GM12878 (cell line): ENCODE measurements at regions not wholly inside any gene's neighbourhood (a gene's known extent, or its start where the extent isn't known, plus 50 kb on each side); places are given as distances from the start of the nearest gene placed in this dataset.

ENCODE experiments used
- ATAC-seq: fragments of 200-7000 bp; cut with Tn5 transposase; 3 replicates; pipeline ENCODE4 v1.9.1; 2020; ENCODE audit warnings: mild to moderate bottlenecking, moderate library complexity
- BruUV-seq: library from RNA; stranded (reverse); fragments of 400-500 nt; replicated peaks from 2 replicates; lab custom pipeline; 2021; lab: Mats Ljungman, UMichigan
- CTCF ChIA-PET: fragments of 300-600 bp; sonication (Branson Sonifier 250); formaldehyde crosslinking; extraction: SDS; loops from one replicate; lab custom pipeline; 2021; ENCODE audit warnings: inconsistent platforms; lab: Yijun Ruan, JAX
- POLR2A ChIA-PET: fragments of 350-600 bp; formaldehyde crosslinking; extraction: SDS; loops from one replicate; lab custom pipeline; 2021; ENCODE audit warnings: inconsistent platforms; lab: Charles Lee
- RAD21 ChIA-PET: fragments of 300-600 bp; sonication (Branson Sonifier 250); formaldehyde crosslinking; loops from one replicate; lab custom pipeline; 2023; ENCODE audit warnings: antibody characterized with exemption; ENCODE audit not compliant: unreplicated experiment; lab: Charles Lee
- SMC1A ChIA-PET: fragments of 300-600 bp; sonication (Branson Sonifier 250); formaldehyde crosslinking; loops from one replicate; lab custom pipeline; 2023; ENCODE audit not compliant: unreplicated experiment, uncharacterized antibody; lab: Charles Lee
- DNase-seq: peaks from one replicate; pipeline ENCODE4 v3.0.0-alpha.2; 2011; ENCODE audit warnings: low read depth, low spot score
- FAIRE-seq: peaks from 3 replicates; lab custom pipeline; 2011; peaks lifted over from hg19 to GRCh38; lab: Jason Lieb, UNC
- H2AFZ ChIP-seq: 2 replicates; pipeline ENCODE4 v1.6.0; 2011; ENCODE audit warnings: low read depth, low read length, control low read depth; ENCODE audit not compliant: control insufficient read depth
- H3K27ac ChIP-seq: 2 replicates; pipeline ENCODE4 v1.5.1; 2011; ENCODE audit warnings: control low read depth; ENCODE audit not compliant: control insufficient read depth, insufficient read depth
- H3K27me3 ChIP-seq, 2 experiments: replicated peaks in 1 of 2; 2 replicates each; pipeline versions ENCODE4 v1.6.0 to v1.6.1; 2011; ENCODE audit warnings: low read length in 1 of 2; ENCODE audit not compliant: control insufficient read depth in 2 of 2, insufficient read depth in 2 of 2
- H3K36me3 ChIP-seq, 2 experiments: 2 replicates each; pipeline ENCODE4 v1.5.1; 2011; ENCODE audit warnings: low read length in 1 of 2; ENCODE audit not compliant: control insufficient read depth in 2 of 2, insufficient read depth in 2 of 2
- H3K4me1 ChIP-seq: 2 replicates; pipeline ENCODE4 v1.6.1; 2011; ENCODE audit warnings: mild to moderate bottlenecking, low read length, moderate library complexity, mixed read lengths; ENCODE audit not compliant: control insufficient read depth, insufficient read depth
- H3K4me2 ChIP-seq: 2 replicates; pipeline ENCODE4 v1.6.0; 2011; ENCODE audit warnings: control low read depth; ENCODE audit not compliant: control insufficient read depth, insufficient read depth
- H3K4me3 ChIP-seq: fragments of 200-600 bp; sonication (generic); 2 replicates; pipeline ENCODE4 v1.5.1; 2016
- H3K79me2 ChIP-seq: 2 replicates; pipeline ENCODE4 v1.6.0; 2011; ENCODE audit warnings: low read length; ENCODE audit not compliant: control insufficient read depth, insufficient read depth
- H3K9ac ChIP-seq: 2 replicates; pipeline ENCODE4 v1.8.0; 2011; ENCODE audit warnings: low read length, control low read depth, mixed read lengths; ENCODE audit not compliant: control insufficient read depth, insufficient read depth
- H3K9me3 ChIP-seq: replicated peaks from 3 replicates; pipeline ENCODE4 v1.5.1; 2011; ENCODE audit warnings: mild to moderate bottlenecking, low read length; ENCODE audit not compliant: control insufficient read depth, insufficient read depth
- H4K20me1 ChIP-seq: 2 replicates; pipeline ENCODE4 v1.6.0; 2011; ENCODE audit not compliant: control insufficient read depth, insufficient read depth
- CEBPZ ChIP-seq: fragments of 150-350 bp; IDR thresholded peaks from 2 replicates; pipeline ENCODE4 v1.6.1; 2016; ENCODE audit warnings: low read depth, low read length
- CREB1 ChIP-seq: IDR thresholded peaks from 2 replicates; pipeline ENCODE4 v1.6.1; 2012; ENCODE audit warnings: low read depth, mild to moderate bottlenecking, inconsistent platforms
- HDAC6 ChIP-seq: fragments of 200-600 bp; sonication (generic); IDR thresholded peaks from one replicate; pipeline ENCODE4 v1.8.0; 2017; ENCODE audit warnings: antibody characterized with exemption; ENCODE audit not compliant: unreplicated experiment
- MLLT1 ChIP-seq: fragments of 450-650 bp; IDR thresholded peaks from 2 replicates; pipeline ENCODE4 v1.6.1; 2016; ENCODE audit warnings: mild to moderate bottlenecking
- NFYA ChIP-seq: IDR thresholded peaks from 2 replicates; pipeline ENCODE4 v1.6.1; 2011; ENCODE audit warnings: low read depth, mild to moderate bottlenecking, low read length, improper control_type of control experiment, borderline replicate concordance
- NR2C1 ChIP-seq: fragments of 450-650 bp; IDR thresholded peaks from 2 replicates; pipeline ENCODE4 v1.6.1; 2017; ENCODE audit warnings: antibody characterized with exemption, mild to moderate bottlenecking, moderate library complexity
- TCF3 ChIP-seq: IDR thresholded peaks from 2 replicates; pipeline ENCODE4 v1.6.1; 2012; ENCODE audit warnings: low read depth, mild to moderate bottlenecking, low read length, borderline replicate concordance; ENCODE audit not compliant: insufficient read depth
- WRNIP1 ChIP-seq: IDR thresholded peaks from 2 replicates; pipeline ENCODE4 v1.6.1; 2011; ENCODE audit warnings: low read depth, low read length, improper control_type of control experiment, borderline replicate concordance
- WGBS: methylation state at CpG from one replicate; pipeline ENCODE4 v1.1.6; 2016; ENCODE audit warnings: low lambda C conversion rate; ENCODE audit not compliant: insufficient replicate concordance, insufficient coverage; ENCODE audit errors: missing lambda C conversion rate; 5-methylcytosine and 5-hydroxymethylcytosine counted together
- in situ Hi-C: fragments of 300-500 bp; cut with MboI; formaldehyde crosslinking; loops from 9 replicates; pipeline ENCODE4 v1.14.3; 2018; ENCODE audit warnings: mixed read lengths
- intact Hi-C: fragments of 100-400 bp; cut with micrococcal nuclease; formaldehyde crosslinking; loops from one replicate; pipeline ENCODE4 v1.14.2; 2022; ENCODE audit not compliant: unreplicated experiment

GRCh38 chr11:104490182-104490581 lies 326.2 kb upstream of the PDGFD start (continued):
- TF ChIP-seq CEBPZ (no peak), NFYA (no peak)

GRCh38 chr11:104488561-104488960 lies 324.6 kb upstream of the PDGFD start:
- H3K4me2 ChIP-seq, result no peak overlapping the region
- ChIA-PET POLR2A (no interaction called here), CTCF (no interaction called here), SMC1A (no interaction called here), RAD21 (no interaction called here)
- H3K27me3 ChIP-seq, result no peaks in the 10 kb centered on the region
- intact Hi-C loops (no loop called here), in situ Hi-C loops (no loop called here)
- 42% methylated on average over 3 of the region's 3 CpGs for WGBS
- H4K20me1 ChIP-seq, result no peaks in the 10 kb centered on the region
- DNase-seq (no peak), ATAC-seq (no peak), FAIRE-seq (no peak)
- no peak overlapping the region for H3K27ac ChIP-seq
- H3K4me3 ChIP-seq, result no peak overlapping the region
- H3K9me3 ChIP-seq, result no peaks in the 10 kb centered on the region; the same call in 2 of the 3 replicates
- TF ChIP-seq NFYA, result no peak
- TF ChIP-seq CREB1, result no peak
- TF ChIP-seq TCF3, result no peak
- TF ChIP-seq WRNIP1, result no peak
- no peak for TF ChIP-seq MLLT1
- TF ChIP-seq NR2C1, result no peak
- TF ChIP-seq HDAC6, result no peak
- no peaks in the 10 kb centered on the region for H3K4me1 ChIP-seq
- H3K79me2 ChIP-seq, result no peaks in the 10 kb centered on the region
- BruUV-seq, result no TSS peak
- H3K9ac ChIP-seq, result no peak overlapping the region
- H2AFZ ChIP-seq, result no peak overlapping the region
- H3K36me3 ChIP-seq, result no peaks in the 10 kb centered on the region
